ENCODE measurements at regions not wholly inside any gene's neighbourhood (a gene's known extent, or its start where the extent isn't known, plus 50 kb on each side); places are given as distances from the start of the nearest gene placed in this dataset.

DNA sequence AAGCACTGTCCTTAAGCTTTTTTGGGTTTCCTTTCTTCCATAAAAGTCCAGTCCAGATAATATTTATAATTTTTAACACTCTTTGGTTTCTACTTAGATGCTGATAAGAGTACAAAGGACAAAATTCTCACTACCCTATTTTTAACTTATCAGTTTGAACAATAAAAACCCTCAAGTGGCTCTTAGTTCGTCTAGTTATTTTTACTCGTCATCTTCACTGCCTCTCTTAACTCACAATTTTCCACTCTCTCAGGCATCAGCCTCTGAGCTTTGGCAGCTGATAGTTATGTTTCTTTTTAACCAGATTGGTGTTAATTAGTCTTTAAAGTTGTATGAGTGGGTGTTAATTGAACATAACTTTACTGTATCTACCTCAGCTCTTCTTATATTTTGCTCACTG lies 517.1 kb upstream of the SYT4 start:
- Histone ChIP-seq H3K4me3 (no peak overlapping the region), H3K4me1 (no peaks in the 10 kb centered on the region), H3K27me3 (ENCODE audit: insufficient read depth in 3 of 3, low read length in 2 of 3) (no peaks in the 10 kb centered on the region), H3K9me3 (no peaks in the 10 kb centered on the region), H3K27ac (no peak overlapping the region), H3K36me3 (ENCODE audit: insufficient read depth in 1 of 2, low read depth in 1 of 2) (no peaks in the 10 kb centered on the region)
- 29 to 42% (median 35%) methylated on average over 2 of the region's 2 CpGs for WGBS, 3 donors
- no peak for ATAC-seq
- TF ChIP-seq, protein P1, sequence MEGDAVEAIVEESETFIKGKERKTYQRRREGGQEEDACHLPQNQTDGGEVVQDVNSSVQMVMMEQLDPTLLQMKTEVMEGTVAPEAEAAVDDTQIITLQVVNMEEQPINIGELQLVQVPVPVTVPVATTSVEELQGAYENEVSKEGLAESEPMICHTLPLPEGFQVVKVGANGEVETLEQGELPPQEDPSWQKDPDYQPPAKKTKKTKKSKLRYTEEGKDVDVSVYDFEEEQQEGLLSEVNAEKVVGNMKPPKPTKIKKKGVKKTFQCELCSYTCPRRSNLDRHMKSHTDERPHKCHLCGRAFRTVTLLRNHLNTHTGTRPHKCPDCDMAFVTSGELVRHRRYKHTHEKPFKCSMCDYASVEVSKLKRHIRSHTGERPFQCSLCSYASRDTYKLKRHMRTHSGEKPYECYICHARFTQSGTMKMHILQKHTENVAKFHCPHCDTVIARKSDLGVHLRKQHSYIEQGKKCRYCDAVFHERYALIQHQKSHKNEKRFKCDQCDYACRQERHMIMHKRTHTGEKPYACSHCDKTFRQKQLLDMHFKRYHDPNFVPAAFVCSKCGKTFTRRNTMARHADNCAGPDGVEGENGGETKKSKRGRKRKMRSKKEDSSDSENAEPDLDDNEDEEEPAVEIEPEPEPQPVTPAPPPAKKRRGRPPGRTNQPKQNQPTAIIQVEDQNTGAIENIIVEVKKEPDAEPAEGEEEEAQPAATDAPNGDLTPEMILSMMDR (IDR thresholded peaks at IDR 0.05) = no peak
- DNase-seq = no peak
- intact Hi-C loops (cut with DNase I) = no loop called here

- TF ChIP-seq, protein P1 (IDR thresholded peaks at IDR 0.05) = no peak
- Histone ChIP-seq H3K9me3 (no peaks in the 10 kb centered on the region), H3K27me3 (ENCODE audit: insufficient read depth in 3 of 3, low read length in 2 of 3) (no peaks in the 10 kb centered on the region), H3K36me3 (ENCODE audit: insufficient read depth in 1 of 2, low read depth in 1 of 2) (no peaks in the 10 kb centered on the region), H3K27ac (no peak overlapping the region), H3K4me3 (no peak overlapping the region), H3K4me1 (no peaks in the 10 kb centered on the region)
- no peak for ATAC-seq
- DNase-seq = no peak
- intact Hi-C loops (cut with DNase I) = no loop called here
- 94 to 99% (median 96%) methylated on average over 1 of the region's 1 CpG for WGBS, 3 donors
These were observed 520.1 kb upstream of the SYT4 start for GRCh38 chr18:43797347-43797746.

- Histone ChIP-seq H3K27me3 (ENCODE audit: insufficient read depth in 3 of 3, low read length in 2 of 3) (no peaks in the 10 kb centered on the region), H3K27ac (no peak overlapping the region), H3K4me3 (no peak overlapping the region), H3K36me3 (ENCODE audit: insufficient read depth in 1 of 2, low read depth in 1 of 2) (no peaks in the 10 kb centered on the region), H3K9me3 (no peaks in the 10 kb centered on the region), H3K4me1 (no peaks in the 10 kb centered on the region)
- DNase-seq = no peak
- TF ChIP-seq, protein P1 (IDR thresholded peaks at IDR 0.05) = no peak
- intact Hi-C loops (cut with DNase I) = no loop called here
- WGBS, 3 donors = 75 to 80% (median 79%) methylated on average over 4 of the region's 4 CpGs
- ATAC-seq = no peak
These were observed 523.3 kb upstream of the SYT4 start for GRCh38 chr18:43800584-43800983.

- Histone ChIP-seq H3K9me3 (no peaks in the 10 kb centered on the region), H3K4me3 (no peak overlapping the region), H3K36me3 (ENCODE audit: insufficient read depth in 1 of 2, low read depth in 1 of 2) (no peaks in the 10 kb centered on the region), H3K27ac (no peak overlapping the region), H3K4me1 (no peaks in the 10 kb centered on the region), H3K27me3 (ENCODE audit: insufficient read depth in 3 of 3, low read length in 2 of 3) (no peaks in the 10 kb centered on the region)
- intact Hi-C loops (cut with DNase I) = no loop called here
- ATAC-seq (no peak), DNase-seq (peak in 1 of 2 donors; percentile 34)
- 20 to 32% (median 22%) methylated on average over 5 of the region's 5 CpGs for WGBS, 3 donors
- TF ChIP-seq, protein P1 (IDR thresholded peaks at IDR 0.05) = no peak
These were observed 528.4 kb upstream of the SYT4 start for GRCh38 chr18:43805646-43806194.

DNA sequence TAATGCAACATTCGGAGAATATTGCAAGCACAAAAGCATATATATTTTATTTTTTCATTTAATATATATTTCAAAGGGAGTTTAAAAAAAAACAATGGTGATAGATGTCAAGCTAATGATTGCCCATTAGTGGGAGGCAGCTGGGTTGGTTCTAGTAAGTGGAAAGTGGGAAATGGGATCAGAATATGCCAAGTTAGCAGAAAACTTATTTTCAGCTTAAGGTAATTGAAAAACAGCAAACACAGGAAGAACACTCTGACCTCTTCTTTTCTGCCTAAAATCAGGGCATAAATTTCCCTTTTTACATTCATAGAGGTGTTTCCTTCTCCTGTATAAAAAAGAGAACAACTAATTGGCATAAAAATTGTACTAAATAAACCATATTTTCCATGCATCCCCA lies 535.3 kb upstream of the SYT4 start:
- no peaks in the 10 kb centered on the region for H3K36me3 ChIP-seq (ENCODE audit: insufficient read depth in 1 of 2, low read depth in 1 of 2)
- H3K4me1 ChIP-seq = no peaks in the 10 kb centered on the region
- 91 to 100% (median 96%) methylated on average over 1 of the region's 1 CpG for WGBS, 3 donors
- intact Hi-C loops (cut with DNase I) = no loop called here
- H3K9me3 ChIP-seq = peaks cover 4% of the 10 kb centered on the region
- DNase-seq (no peak), ATAC-seq (no peak)
- no peaks in the 10 kb centered on the region for H3K27me3 ChIP-seq (ENCODE audit: insufficient read depth in 3 of 3, low read length in 2 of 3)
- no peak overlapping the region for H3K4me3 ChIP-seq
- TF ChIP-seq, protein P1 (IDR thresholded peaks at IDR 0.05) = no peak
- H3K27ac ChIP-seq = no peak overlapping the region
